Uterus (tissue), 3 donors: ENCODE measurements at regions not wholly inside any gene's neighbourhood (a gene's known extent, or its start where the extent isn't known, plus 50 kb on each side); places are given as distances from the start of the nearest gene placed in this dataset.

ENCODE experiments used
- DNase-seq, 2 donors: peaks; one replicate each; pipeline ENCODE4 v3.0.0-alpha.2; 2019 to 2020
- H3K27ac ChIP-seq, 2 donors: fragments of 200-600 bp; sonication (generic); 1 replicate in 1 of 2; 2 replicates in 1 of 2; pipeline ENCODE4 v1.5.1; 2016 to 2018
- H3K27me3 ChIP-seq, 2 donors: fragments of 200-600 bp; sonication (generic); one replicate each; pipeline ENCODE4 v1.5.1; 2018 to 2019; ENCODE audit warnings: control low read depth in 1 of 2
- H3K36me3 ChIP-seq, 2 donors: fragments of 200-600 bp; sonication (generic); one replicate each; pipeline ENCODE4 v1.5.1; 2019; ENCODE audit warnings: control low read depth in 1 of 2
- H3K4me1 ChIP-seq, 2 donors: fragments of 200-600 bp; sonication (generic); one replicate each; pipeline ENCODE4 v1.5.1; 2018 to 2019; ENCODE audit warnings: control low read depth in 1 of 2
- H3K4me3 ChIP-seq, 2 donors: fragments of 200-600 bp; sonication (generic); 1 replicate in 1 of 2; 2 replicates in 1 of 2; pipeline ENCODE4 v1.5.1; 2018 to 2019; ENCODE audit warnings: mild to moderate bottlenecking in 1 of 2
- H3K9me3 ChIP-seq, 2 donors: fragments of 200-600 bp; sonication (generic); one replicate each; pipeline ENCODE4 v1.5.1; 2019; ENCODE audit warnings: control low read depth in 1 of 2
- CTCF ChIP-seq, 4 experiments: fragments of 200-600 bp in 2 of 4; fragments of 450-650 bp in 2 of 4; sonication (generic) in 2 of 4; IDR thresholded peaks; one replicate each; pipeline ENCODE4 v1.5.1; 2016 to 2019; ENCODE audit warnings: antibody characterized with exemption in 4 of 4, mild to moderate bottlenecking in 2 of 4, moderate library complexity in 1 of 4
- POLR2A ChIP-seq, 2 donors: fragments of 450-650 bp; IDR thresholded peaks; one replicate each; pipeline ENCODE4 v1.6.1; 2016; ENCODE audit warnings: antibody characterized with exemption in 2 of 2, mild to moderate bottlenecking in 1 of 2, moderate library complexity in 1 of 2
- intact Hi-C: fragments of 100-400 bp; cut with DNase I; formaldehyde crosslinking; loops from one replicate; pipeline ENCODE4 v1.15.1; 2023; ENCODE audit warnings: low total_unique reads
- donor health status: DM: yes; HTN: yes; CAD: no.

GRCh38 chr9:28255174-28255573, 681.9 kb upstream of the C9orf72 start:
- intact Hi-C loops = no loop called here
- TF ChIP-seq CTCF (IDR thresholded peaks at IDR 0.05) (no peak), POLR2A (IDR thresholded peaks at IDR 0.05) (no peak)
- no peaks in the 10 kb centered on the region for H3K27me3 ChIP-seq

GRCh38 chr9:28260330-28260729, 687.0 kb upstream of the C9orf72 start:
- no peak for DNase-seq
- Histone ChIP-seq H3K4me3 (no peak overlapping the region), H3K27me3 (no peaks in the 10 kb centered on the region), H3K4me1 (no peaks in the 10 kb centered on the region), H3K27ac (no peak overlapping the region), H3K36me3 (no peaks in the 10 kb centered on the region), H3K9me3 (no peaks in the 10 kb centered on the region)
- intact Hi-C loops = no loop called here
- TF ChIP-seq CTCF (IDR thresholded peaks at IDR 0.05) = no peak
- TF ChIP-seq POLR2A (IDR thresholded peaks at IDR 0.05) = no peak

More at GRCh38 chr9:28255174-28255573, 681.9 kb upstream of the C9orf72 start:
- no peaks in the 10 kb centered on the region for H3K4me1 ChIP-seq
- H3K4me3 ChIP-seq = no peak overlapping the region
- no peaks in the 10 kb centered on the region for H3K9me3 ChIP-seq
- H3K27ac ChIP-seq = no peak overlapping the region
- DNase-seq = no peak
- no peaks in the 10 kb centered on the region for H3K36me3 ChIP-seq

GRCh38 chr9:28264368-28264767, 691.1 kb upstream of the C9orf72 start:
- Histone ChIP-seq H3K4me1 (no peaks in the 10 kb centered on the region), H3K36me3 (no peaks in the 10 kb centered on the region), H3K4me3 (no peak overlapping the region), H3K27ac (no peak overlapping the region), H3K9me3 (no peaks in the 10 kb centered on the region), H3K27me3 (no peaks in the 10 kb centered on the region)
- no peak for DNase-seq
- TF ChIP-seq CTCF (IDR thresholded peaks at IDR 0.05) (no peak), POLR2A (IDR thresholded peaks at IDR 0.05) (no peak)
- intact Hi-C loops = no loop called here

GRCh38 chr9:28267351-28267750, 694.1 kb upstream of the C9orf72 start:
- Histone ChIP-seq H3K36me3 (no peaks in the 10 kb centered on the region), H3K4me1 (no peaks in the 10 kb centered on the region), H3K9me3 (no peaks in the 10 kb centered on the region), H3K27ac (no peak overlapping the region), H3K27me3 (no peaks in the 10 kb centered on the region), H3K4me3 (no peak overlapping the region)
- intact Hi-C loops = no loop called here
- no peak for DNase-seq
- TF ChIP-seq CTCF (IDR thresholded peaks at IDR 0.05) (no peak), POLR2A (IDR thresholded peaks at IDR 0.05) (no peak)

- H3K27ac ChIP-seq = no peak overlapping the region
- no peaks in the 10 kb centered on the region for H3K4me1 ChIP-seq
- H3K9me3 ChIP-seq = no peaks in the 10 kb centered on the region
- no peaks in the 10 kb centered on the region for H3K27me3 ChIP-seq
- TF ChIP-seq POLR2A (IDR thresholded peaks at IDR 0.05) (no peak), CTCF (IDR thresholded peaks at IDR 0.05) (no peak)
- DNase-seq = no peak
- intact Hi-C loops = no loop called here
- no peak overlapping the region for H3K4me3 ChIP-seq
- no peaks in the 10 kb centered on the region for H3K36me3 ChIP-seq
These were observed 696.9 kb upstream of the C9orf72 start for GRCh38 chr9:28270156-28270555.
